ENCODE measurements at regions not wholly inside any gene's neighbourhood (a gene's known extent, or its start where the extent isn't known, plus 50 kb on each side); places are given as distances from the start of the nearest gene placed in this dataset.

DNA sequence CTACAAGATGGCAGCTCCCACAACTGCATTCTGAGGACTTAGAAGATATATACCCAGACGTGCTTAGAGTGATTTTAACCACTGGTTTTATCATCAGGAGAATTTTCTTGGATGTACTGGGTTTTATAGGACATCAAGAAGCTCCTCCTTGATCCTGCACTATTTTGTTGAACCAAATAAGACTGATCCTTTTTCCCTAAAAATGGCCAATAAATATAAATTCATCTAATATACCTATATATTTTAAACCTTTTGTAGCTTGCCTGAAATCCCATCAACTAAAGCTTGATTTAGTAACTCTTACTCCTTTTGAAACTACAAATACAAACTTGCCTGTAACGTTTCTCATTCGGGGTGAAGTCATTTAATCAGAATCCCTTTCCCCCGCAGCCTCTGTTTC lies 849.4 kb upstream of the ADAMTS5 start:
- DNase-seq (ENCODE audit: extremely low read depth, low read depth), result no peak
- TF ChIP-seq, protein P1, sequence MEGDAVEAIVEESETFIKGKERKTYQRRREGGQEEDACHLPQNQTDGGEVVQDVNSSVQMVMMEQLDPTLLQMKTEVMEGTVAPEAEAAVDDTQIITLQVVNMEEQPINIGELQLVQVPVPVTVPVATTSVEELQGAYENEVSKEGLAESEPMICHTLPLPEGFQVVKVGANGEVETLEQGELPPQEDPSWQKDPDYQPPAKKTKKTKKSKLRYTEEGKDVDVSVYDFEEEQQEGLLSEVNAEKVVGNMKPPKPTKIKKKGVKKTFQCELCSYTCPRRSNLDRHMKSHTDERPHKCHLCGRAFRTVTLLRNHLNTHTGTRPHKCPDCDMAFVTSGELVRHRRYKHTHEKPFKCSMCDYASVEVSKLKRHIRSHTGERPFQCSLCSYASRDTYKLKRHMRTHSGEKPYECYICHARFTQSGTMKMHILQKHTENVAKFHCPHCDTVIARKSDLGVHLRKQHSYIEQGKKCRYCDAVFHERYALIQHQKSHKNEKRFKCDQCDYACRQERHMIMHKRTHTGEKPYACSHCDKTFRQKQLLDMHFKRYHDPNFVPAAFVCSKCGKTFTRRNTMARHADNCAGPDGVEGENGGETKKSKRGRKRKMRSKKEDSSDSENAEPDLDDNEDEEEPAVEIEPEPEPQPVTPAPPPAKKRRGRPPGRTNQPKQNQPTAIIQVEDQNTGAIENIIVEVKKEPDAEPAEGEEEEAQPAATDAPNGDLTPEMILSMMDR (IDR thresholded peaks at IDR 0.05; ENCODE audit: low read depth, low read length, missing control alignments), result no peak
- no peak overlapping the region for H3K4me3 ChIP-seq (replicated peaks; ENCODE audit: low read depth, low read length)

DNA sequence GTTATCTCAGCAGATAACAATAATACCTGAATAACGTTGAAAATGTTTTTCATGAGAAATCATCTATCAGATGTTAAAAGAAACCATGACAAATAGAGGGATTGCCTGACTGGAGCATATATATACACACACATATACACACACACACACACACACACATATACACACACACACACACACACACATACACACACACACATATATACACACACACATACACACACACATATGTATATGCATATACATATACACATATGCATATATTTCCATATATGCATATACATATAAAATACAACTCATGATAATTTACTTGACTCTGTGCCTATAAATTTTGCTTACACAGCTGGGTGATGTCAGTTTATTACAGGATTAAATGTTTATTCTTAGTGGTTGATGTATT lies 847.3 kb upstream of the ADAMTS5 start:
- DNase-seq (ENCODE audit: extremely low read depth, low read depth), result no peak
- TF ChIP-seq, protein P1 (IDR thresholded peaks at IDR 0.05; ENCODE audit: low read depth, low read length, missing control alignments), result no peak
- H3K4me3 ChIP-seq (replicated peaks; ENCODE audit: low read depth, low read length), result no peak overlapping the region

DNA sequence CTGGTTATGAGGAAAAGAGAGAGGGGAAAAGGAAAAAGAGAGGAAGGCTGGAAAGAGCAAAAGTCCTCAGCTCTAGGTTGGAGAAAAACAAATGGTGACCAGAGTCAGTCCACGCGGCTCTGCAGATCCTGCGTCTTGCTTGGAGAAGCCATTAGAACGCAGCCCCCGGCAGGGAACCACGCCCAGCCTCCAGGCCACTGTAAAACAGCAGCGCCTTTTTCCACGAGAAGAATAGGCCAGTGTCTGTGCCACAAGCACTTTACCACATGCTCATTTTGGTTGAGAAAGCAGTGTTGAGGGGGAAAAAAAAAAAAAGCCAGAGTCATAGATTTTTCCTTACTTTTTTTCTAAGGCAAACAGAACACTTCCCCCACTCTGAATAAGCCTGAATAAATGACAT lies 846.9 kb upstream of the ADAMTS5 start:
- TF ChIP-seq, protein P1 (IDR thresholded peaks at IDR 0.05; ENCODE audit: low read depth, low read length, missing control alignments), result no peak
- DNase-seq (ENCODE audit: extremely low read depth, low read depth), result no peak
- H3K4me3 ChIP-seq (replicated peaks; ENCODE audit: low read depth, low read length), result no peak overlapping the region

DNA sequence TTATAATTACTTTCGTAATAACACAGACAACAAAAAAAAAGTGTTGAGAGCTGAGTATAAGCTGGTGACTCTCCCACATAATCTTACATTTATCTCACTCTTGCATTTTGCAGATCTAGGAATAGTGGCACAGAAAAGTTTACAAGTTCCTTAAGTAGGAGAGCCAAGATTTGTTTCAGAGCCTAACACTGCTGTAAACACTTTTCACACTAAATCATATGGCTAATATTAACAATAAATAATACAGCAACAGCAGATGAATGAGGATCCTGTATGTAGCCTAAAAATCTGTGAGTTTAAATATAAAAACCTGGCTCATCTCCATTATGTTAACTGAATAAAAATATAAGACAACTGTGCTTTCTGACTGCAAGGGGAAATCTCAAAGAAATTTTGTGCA lies 846.5 kb upstream of the ADAMTS5 start:
- TF ChIP-seq, protein P1 (IDR thresholded peaks at IDR 0.05; ENCODE audit: low read depth, low read length, missing control alignments), result no peak
- no peak for DNase-seq (ENCODE audit: extremely low read depth, low read depth)

DNA sequence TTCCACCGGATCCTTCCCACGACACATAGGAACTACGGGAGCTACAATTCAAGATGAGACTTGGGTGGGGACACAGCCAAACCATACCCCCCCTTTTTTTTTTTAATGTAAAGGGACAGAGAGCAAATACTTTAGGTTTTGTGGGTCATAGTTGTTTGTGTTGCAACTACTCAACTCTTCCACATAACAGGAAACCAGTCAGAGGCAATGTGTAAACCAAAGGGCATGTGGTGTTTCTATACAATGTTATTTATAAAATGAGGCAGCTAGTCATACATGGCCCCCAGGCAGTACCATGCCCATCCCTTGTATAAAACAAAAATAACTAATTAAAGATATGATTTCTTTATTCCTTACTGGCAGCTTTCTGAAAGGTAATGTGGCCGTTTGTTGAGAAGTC lies 845.4 kb upstream of the ADAMTS5 start:
- DNase-seq (ENCODE audit: extremely low read depth, low read depth), result no peak
- H3K4me3 ChIP-seq (replicated peaks; ENCODE audit: low read depth, low read length), result no peak overlapping the region
- TF ChIP-seq, protein P1 (IDR thresholded peaks at IDR 0.05; ENCODE audit: low read depth, low read length, missing control alignments), result no peak

More for the DNA sequence above, 846.5 kb upstream of the ADAMTS5 start:
- H3K4me3 ChIP-seq (replicated peaks; ENCODE audit: low read depth, low read length), result no peak overlapping the region

DNA sequence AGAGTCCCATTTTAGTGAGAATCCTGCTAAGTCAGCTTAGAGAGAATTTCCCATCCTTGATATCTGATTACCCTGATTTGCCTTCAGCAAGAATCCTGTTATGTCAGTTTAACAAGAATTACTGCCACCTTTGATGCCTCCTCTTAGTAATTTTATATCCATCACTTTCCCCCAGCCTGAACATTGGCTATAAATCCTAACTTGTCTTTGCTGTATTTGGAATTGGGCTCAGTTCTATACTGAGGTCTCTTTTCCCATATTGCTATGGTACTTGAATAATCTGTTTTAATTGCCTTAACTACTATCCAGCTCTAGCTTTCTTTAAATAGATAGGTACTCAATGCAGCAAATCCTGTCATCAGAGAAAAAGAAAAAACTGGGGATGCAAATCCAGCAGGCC lies 842.0 kb upstream of the ADAMTS5 start:
- DNase-seq (ENCODE audit: extremely low read depth, low read depth), result no peak
- no peak overlapping the region for H3K4me3 ChIP-seq (replicated peaks; ENCODE audit: low read depth, low read length)
- TF ChIP-seq, protein P1 (IDR thresholded peaks at IDR 0.05; ENCODE audit: low read depth, low read length, missing control alignments), result no peak

DNA sequence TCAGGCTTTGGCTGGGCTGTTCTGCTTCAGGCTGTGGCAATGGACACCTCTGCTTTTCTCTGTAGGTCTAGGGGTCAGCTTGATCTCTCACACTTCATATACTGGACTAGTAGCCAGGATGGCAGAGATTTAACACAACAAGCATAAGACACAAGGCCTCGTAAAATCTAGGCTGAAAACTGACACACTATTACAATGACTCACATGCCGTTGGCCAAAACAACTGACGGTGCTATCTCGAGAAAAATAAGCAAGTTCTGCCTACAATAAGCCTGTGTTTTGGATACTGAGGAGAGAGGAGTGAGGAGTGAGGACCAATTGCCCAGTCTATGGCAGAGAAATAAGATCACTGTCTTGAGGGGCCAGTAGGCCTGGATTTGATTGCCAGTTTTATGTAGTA lies 840.7 kb upstream of the ADAMTS5 start:
- no peak overlapping the region for H3K4me3 ChIP-seq (replicated peaks; ENCODE audit: low read depth, low read length)
- TF ChIP-seq, protein P1 (IDR thresholded peaks at IDR 0.05; ENCODE audit: low read depth, low read length, missing control alignments), result no peak
- DNase-seq (ENCODE audit: extremely low read depth, low read depth), result no peak

Measured in HFF-Myc (cell line).